CD4-positive, alpha-beta T cell treated with Interleukin-6 at 100 ng/mL for 8 hours (primary cell): ENCODE measurements at regions not wholly inside any gene's neighbourhood (a gene's known extent, or its start where the extent isn't known, plus 50 kb on each side); places are given as distances from the start of the nearest gene placed in this dataset.

Experiments used
- DNase-seq: peaks from one replicate; pipeline ENCODE4 v3.0.0-alpha.2; 2020; ENCODE audit warnings: mixed read lengths, low spot score

- no peak for DNase-seq
These were observed 117.5 kb downstream of the OR13A1 start for GRCh38 chr10:45197816-45198485.

GRCh38 chr10:45198486-45199204, 116.8 kb downstream of the OR13A1 start:
- DNase-seq = no peak

- DNase-seq = no peak
These were observed 116.1 kb downstream of the OR13A1 start for GRCh38 chr10:45199205-45199740.

GRCh38 chr10:45201271-45201670, 114.1 kb downstream of the OR13A1 start:
- DNase-seq = no peak

- DNase-seq = no peak
These were observed 113.2 kb downstream of the OR13A1 start for GRCh38 chr10:45202242-45202641.

- no peak for DNase-seq
These were observed 110.2 kb downstream of the OR13A1 start for GRCh38 chr10:45204954-45205775.

GRCh38 chr10:45209888-45210287, 105.5 kb downstream of the OR13A1 start:
- no peak for DNase-seq

GRCh38 chr10:45211576-45211975, 103.8 kb downstream of the OR13A1 start:
- no peak for DNase-seq

- DNase-seq = no peak
These were observed 96.0 kb downstream of the OR13A1 start for GRCh38 chr10:45219416-45219815.

- no peak for DNase-seq
These were observed 94.5 kb downstream of the OR13A1 start for GRCh38 chr10:45220931-45221330.

- no peak for DNase-seq
These were observed 91.1 kb downstream of the OR13A1 start for GRCh38 chr10:45224219-45224841.

GRCh38 chr10:45227042-45227441, 88.4 kb downstream of the OR13A1 start:
- DNase-seq = no peak

GRCh38 chr10:45227456-45227855, 88.0 kb downstream of the OR13A1 start:
- no peak for DNase-seq

GRCh38 chr10:45229823-45230222, 85.6 kb downstream of the OR13A1 start:
- DNase-seq = no peak

- peak; percentile 50 for DNase-seq
These were observed 80.1 kb downstream of the OR13A1 start for GRCh38 chr10:45235260-45235769.

GRCh38 chr10:45235798-45236220, 79.6 kb downstream of the OR13A1 start:
- no peak for DNase-seq

GRCh38 chr10:45238896-45239295, 76.5 kb downstream of the OR13A1 start:
- DNase-seq = no peak

GRCh38 chr10:45239642-45240041, 75.8 kb downstream of the OR13A1 start:
- DNase-seq = no peak

- no peak for DNase-seq
These were observed 73.4 kb downstream of the OR13A1 start for GRCh38 chr10:45241865-45242520.

- DNase-seq = no peak
These were observed 72.1 kb downstream of the OR13A1 start for GRCh38 chr10:45243261-45243660.

- DNase-seq = no peak
These were observed 68.9 kb downstream of the OR13A1 start for GRCh38 chr10:45246522-45246921.
